PFSK-1 (cell line): ENCODE measurements at regions not wholly inside any gene's neighbourhood (a gene's known extent, or its start where the extent isn't known, plus 50 kb on each side); places are given as distances from the start of the nearest gene placed in this dataset.

Experiments
- FOXP2 ChIP-seq: optimal IDR thresholded peaks from 2 replicates; pipeline ENCODE3; 2011; ENCODE audit warnings: borderline replicate concordance, control low read depth, inconsistent platforms; ENCODE audit not compliant: insufficient read depth; ENCODE audit errors: extremely low read length, extremely low read depth
- POLR2AphosphoS5 ChIP-seq: IDR thresholded peaks from 2 replicates; pipeline ENCODE4 v1.6.1; 2012; ENCODE audit warnings: low read depth, mild to moderate bottlenecking, control low read depth, low read length, moderate library complexity
- REST ChIP-seq, 2 experiments: IDR thresholded peaks; 2 replicates each; pipeline versions ENCODE4 v1.6.1 to v1.8.0; 2011 to 2012; ENCODE audit warnings: low read depth in 2 of 2, low read length in 2 of 2, control low read depth in 1 of 2, inconsistent platforms in 1 of 2, mild to moderate bottlenecking in 1 of 2, moderate library complexity in 1 of 2; ENCODE audit not compliant: insufficient read depth in 1 of 2
- SIN3A ChIP-seq: IDR thresholded peaks from 2 replicates; pipeline ENCODE4 v1.6.1; 2012; ENCODE audit warnings: mild to moderate bottlenecking, low read length, moderate library complexity, borderline replicate concordance; ENCODE audit not compliant: insufficient read depth
- TAF1 ChIP-seq: IDR thresholded peaks from 2 replicates; pipeline ENCODE4 v1.6.1; 2012; ENCODE audit warnings: low read length, control low read depth, borderline replicate concordance; ENCODE audit not compliant: insufficient read depth

GRCh38 chr12:92229381-92229780 is 83.7 kb upstream of the BTG1 start:
- no peak for TF ChIP-seq FOXP2
- no peak for TF ChIP-seq TAF1
- TF ChIP-seq SIN3A, result no peak
- TF ChIP-seq REST (IDR thresholded peaks at IDR 0.05; ENCODE audit: insufficient read depth in 1 of 2, low read depth in 2 of 2, low read length in 2 of 2), result no peak
- no peak for TF ChIP-seq POLR2AphosphoS5

- no peak for TF ChIP-seq SIN3A
- no peak for TF ChIP-seq POLR2AphosphoS5
- no peak for TF ChIP-seq REST (IDR thresholded peaks at IDR 0.05; ENCODE audit: insufficient read depth in 1 of 2, low read depth in 2 of 2, low read length in 2 of 2)
- TF ChIP-seq FOXP2, result no peak
These were observed 81.3 kb upstream of the BTG1 start for GRCh38 chr12:92226961-92227360.

- TF ChIP-seq FOXP2, result no peak
- TF ChIP-seq SIN3A, result no peak
- TF ChIP-seq REST (IDR thresholded peaks at IDR 0.05; ENCODE audit: insufficient read depth in 1 of 2, low read depth in 2 of 2, low read length in 2 of 2), result no peak
- no peak for TF ChIP-seq TAF1
- no peak for TF ChIP-seq POLR2AphosphoS5
These were observed 80.5 kb upstream of the BTG1 start for GRCh38 chr12:92226071-92226661.

- TF ChIP-seq POLR2AphosphoS5, result no peak
These were observed 79.2 kb upstream of the BTG1 start for GRCh38 chr12:92224685-92225331.

GRCh38 chr12:92223481-92223880 is 77.8 kb upstream of the BTG1 start:
- TF ChIP-seq POLR2AphosphoS5 (no peak), FOXP2 (no peak), SIN3A (no peak), REST (IDR thresholded peaks at IDR 0.05; ENCODE audit: insufficient read depth in 1 of 2, low read depth in 2 of 2, low read length in 2 of 2) (no peak), TAF1 (no peak)
